ENCODE measurements at regions not wholly inside any gene's neighbourhood (a gene's known extent, or its start where the extent isn't known, plus 50 kb on each side); places are given as distances from the start of the nearest gene placed in this dataset.

DNA sequence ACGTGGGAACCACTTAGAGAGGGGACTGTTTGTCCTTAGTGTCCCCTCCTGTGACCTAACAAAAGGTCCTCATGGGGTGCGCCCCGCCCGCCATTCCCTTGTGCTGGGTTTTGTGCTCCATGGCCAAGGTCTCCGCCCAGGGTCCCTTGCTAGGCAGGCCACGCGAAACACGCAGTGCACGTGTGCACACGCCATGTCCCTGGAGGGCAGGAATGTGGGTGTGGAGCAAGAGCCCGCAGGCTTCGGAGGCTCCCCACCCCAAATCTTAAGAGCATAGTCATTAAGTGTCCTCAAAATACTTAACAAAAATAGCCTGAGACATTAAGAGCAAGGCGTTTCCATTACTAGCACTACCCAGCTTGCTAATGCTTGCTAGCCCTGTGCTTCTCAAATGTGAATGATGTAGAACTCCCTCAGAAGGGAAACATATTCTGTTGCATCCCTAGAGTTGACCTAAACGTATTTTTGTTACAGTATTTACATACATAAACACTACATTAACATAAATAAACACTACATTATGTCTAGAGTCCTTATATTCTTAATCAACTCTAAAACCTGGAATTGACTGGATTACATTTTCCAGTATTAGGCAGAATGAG lies 117.6 kb upstream of the APCDD1 start:
- H3K27me3 Mint-ChIP-seq, result no peaks in the 10 kb centered on the region
- peaks cover 6% of the 10 kb centered on the region for H3K9me3 Mint-ChIP-seq
- peaks cover 19% of the 10 kb centered on the region for H3K4me1 Mint-ChIP-seq (ENCODE audit: unreplicated experiment)
- no peaks in the 10 kb centered on the region for H3K36me3 Mint-ChIP-seq
- H3K27ac Mint-ChIP-seq, result no peak overlapping the region
- TF ChIP-seq, protein P1, sequence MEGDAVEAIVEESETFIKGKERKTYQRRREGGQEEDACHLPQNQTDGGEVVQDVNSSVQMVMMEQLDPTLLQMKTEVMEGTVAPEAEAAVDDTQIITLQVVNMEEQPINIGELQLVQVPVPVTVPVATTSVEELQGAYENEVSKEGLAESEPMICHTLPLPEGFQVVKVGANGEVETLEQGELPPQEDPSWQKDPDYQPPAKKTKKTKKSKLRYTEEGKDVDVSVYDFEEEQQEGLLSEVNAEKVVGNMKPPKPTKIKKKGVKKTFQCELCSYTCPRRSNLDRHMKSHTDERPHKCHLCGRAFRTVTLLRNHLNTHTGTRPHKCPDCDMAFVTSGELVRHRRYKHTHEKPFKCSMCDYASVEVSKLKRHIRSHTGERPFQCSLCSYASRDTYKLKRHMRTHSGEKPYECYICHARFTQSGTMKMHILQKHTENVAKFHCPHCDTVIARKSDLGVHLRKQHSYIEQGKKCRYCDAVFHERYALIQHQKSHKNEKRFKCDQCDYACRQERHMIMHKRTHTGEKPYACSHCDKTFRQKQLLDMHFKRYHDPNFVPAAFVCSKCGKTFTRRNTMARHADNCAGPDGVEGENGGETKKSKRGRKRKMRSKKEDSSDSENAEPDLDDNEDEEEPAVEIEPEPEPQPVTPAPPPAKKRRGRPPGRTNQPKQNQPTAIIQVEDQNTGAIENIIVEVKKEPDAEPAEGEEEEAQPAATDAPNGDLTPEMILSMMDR (conservative IDR thresholded peaks at IDR 0.05), result no peak
- no peak overlapping the region for H3K4me3 Mint-ChIP-seq
- no peak for DNase-seq (ENCODE audit: extremely low spot score, unreplicated experiment)

DNA sequence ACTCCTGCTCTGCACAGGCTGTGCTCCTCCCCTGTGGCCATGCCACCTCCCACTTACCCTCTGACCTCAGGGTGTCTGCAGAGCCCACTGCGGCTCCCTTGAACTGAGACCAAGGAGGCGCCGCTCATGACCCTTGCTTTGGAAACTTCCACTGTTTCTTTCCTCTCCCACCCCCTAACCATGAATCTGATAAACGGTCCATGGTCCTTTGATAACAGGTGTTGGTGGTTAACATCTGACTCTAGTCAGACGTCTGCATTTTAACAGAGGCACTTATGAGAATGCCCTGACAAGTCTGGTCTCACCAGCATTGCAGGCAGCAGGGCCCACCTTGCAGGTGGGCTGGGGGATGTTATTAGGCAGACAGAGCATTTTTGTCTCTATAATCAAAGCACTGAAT lies 113.6 kb upstream of the APCDD1 start:
- Mint-ChIP-seq H3K9me3 (peaks cover 6% of the 10 kb centered on the region), H3K4me3 (no peak overlapping the region), H3K27me3 (no peaks in the 10 kb centered on the region), H3K27ac (no peak overlapping the region), H3K36me3 (no peaks in the 10 kb centered on the region), H3K4me1 (ENCODE audit: unreplicated experiment) (peaks cover 5% of the 10 kb centered on the region)
- DNase-seq (ENCODE audit: extremely low spot score, unreplicated experiment), result no peak
- TF ChIP-seq, protein P1 (conservative IDR thresholded peaks at IDR 0.05), result no peak

DNA sequence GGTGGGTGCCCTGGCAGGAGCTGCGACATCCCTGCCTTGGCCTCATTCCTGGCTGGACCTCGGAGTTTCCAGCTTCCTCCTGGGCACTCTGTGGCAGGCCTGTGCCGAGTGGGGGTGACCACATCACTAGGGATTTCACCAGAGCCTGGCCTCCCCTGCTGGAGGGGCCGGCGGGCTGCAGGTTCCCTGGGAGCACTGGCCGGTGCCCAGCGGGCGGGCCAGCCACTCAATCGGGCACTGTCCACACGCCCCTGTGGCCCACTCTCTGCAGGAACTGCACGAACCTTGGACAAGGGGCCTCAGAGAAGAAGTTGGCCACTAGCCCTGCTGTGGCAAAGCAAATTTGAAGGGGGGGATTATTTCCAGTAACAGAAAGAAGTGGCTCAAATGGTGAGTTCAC lies 110.7 kb upstream of the APCDD1 start:
- H3K27me3 Mint-ChIP-seq, result no peaks in the 10 kb centered on the region
- DNase-seq (ENCODE audit: extremely low spot score, unreplicated experiment), result no peak
- H3K27ac Mint-ChIP-seq, result no peak overlapping the region
- no peaks in the 10 kb centered on the region for H3K36me3 Mint-ChIP-seq
- peaks cover 9% of the 10 kb centered on the region for H3K4me1 Mint-ChIP-seq (ENCODE audit: unreplicated experiment)
- H3K9me3 Mint-ChIP-seq, result peaks cover 6% of the 10 kb centered on the region
- no peak overlapping the region for H3K4me3 Mint-ChIP-seq
- TF ChIP-seq, protein P1 (conservative IDR thresholded peaks at IDR 0.05), result no peak

DNA sequence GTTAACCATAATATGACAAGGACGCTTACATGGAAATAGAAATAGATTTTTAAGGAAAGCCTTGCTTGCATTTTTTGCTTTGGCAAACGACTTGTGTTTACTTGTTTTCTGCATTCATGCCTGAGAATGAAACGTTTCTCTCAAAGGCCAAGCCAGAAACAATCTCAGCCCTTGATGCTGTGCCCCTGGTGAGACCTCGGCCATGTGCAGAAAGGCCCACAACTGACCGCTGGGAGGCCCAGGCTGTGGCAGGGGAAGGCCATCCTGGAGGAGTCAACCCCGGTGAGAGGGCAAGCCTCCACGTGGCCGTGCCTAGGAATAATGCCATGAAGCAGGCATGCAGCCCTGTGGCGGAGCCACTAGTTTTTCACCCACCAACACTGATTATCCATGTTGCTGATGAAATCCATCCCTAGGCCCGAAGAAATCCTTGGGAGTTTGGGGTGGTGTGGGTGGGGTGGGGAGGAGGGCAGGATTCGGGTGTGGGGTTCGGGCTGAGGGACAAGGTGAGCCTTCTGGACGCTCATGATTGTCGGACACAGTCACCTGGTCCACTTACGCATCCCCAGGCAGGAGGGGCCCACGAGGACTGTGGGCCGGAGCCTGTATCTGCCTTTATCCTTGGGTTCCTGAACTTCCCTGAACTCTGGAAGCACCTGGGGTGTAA lies 107.6 kb upstream of the APCDD1 start:
- H3K27ac Mint-ChIP-seq, result no peak overlapping the region
- H3K9me3 Mint-ChIP-seq, result no peaks in the 10 kb centered on the region
- H3K36me3 Mint-ChIP-seq, result no peaks in the 10 kb centered on the region
- H3K4me3 Mint-ChIP-seq, result no peak overlapping the region
- no peaks in the 10 kb centered on the region for H3K27me3 Mint-ChIP-seq
- H3K4me1 Mint-ChIP-seq (ENCODE audit: unreplicated experiment), result peaks cover 29% of the 10 kb centered on the region
- TF ChIP-seq, protein P1 (conservative IDR thresholded peaks at IDR 0.05), result no peak
- DNase-seq (ENCODE audit: extremely low spot score, unreplicated experiment), result no peak

DNA sequence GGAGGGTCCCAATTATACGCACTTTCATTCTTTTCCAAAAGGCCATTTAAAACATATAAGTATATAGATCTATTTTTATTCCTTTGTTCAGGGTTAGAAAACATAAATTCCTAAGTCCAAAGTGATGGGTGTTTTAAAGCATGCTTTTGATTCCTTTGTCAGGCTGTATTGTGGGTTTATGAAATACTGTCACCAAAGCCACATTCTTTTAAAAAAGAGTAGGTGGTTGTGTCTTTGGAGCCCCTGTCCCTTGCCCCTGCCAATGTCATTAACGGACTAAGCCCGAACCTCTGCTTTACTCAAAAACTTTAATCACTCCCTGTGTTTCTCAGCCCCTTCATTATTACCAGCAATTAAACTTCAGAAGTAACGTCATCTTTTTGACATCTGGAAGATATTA lies 104.9 kb upstream of the APCDD1 start:
- H3K4me1 Mint-ChIP-seq (ENCODE audit: unreplicated experiment), result peaks cover 42% of the 10 kb centered on the region
- TF ChIP-seq, protein P1 (conservative IDR thresholded peaks at IDR 0.05), result no peak
- H3K9me3 Mint-ChIP-seq, result peaks cover 6% of the 10 kb centered on the region
- no peak for DNase-seq (ENCODE audit: extremely low spot score, unreplicated experiment)
- no peaks in the 10 kb centered on the region for H3K36me3 Mint-ChIP-seq
- peak overlapping the region; percentile 79 for H3K27ac Mint-ChIP-seq
- peak overlapping the region; percentile 23 for H3K4me3 Mint-ChIP-seq
- H3K27me3 Mint-ChIP-seq, result no peaks in the 10 kb centered on the region

Data from type B pancreatic cell (in vitro differentiated cells).